CD4-positive, CD25-positive, alpha-beta regulatory T cell (primary cell): ENCODE measurements at regions not wholly inside any gene's neighbourhood (a gene's known extent, or its start where the extent isn't known, plus 50 kb on each side); places are given as distances from the start of the nearest gene placed in this dataset.
"Not testable (repeated sequence)": the region's sequence is repeated elsewhere in the genome, so short reads cannot be mapped to it uniquely, and the experiment has no call there.

ENCODE experiments used
- ATAC-seq, 2 donors: fragments of 150-1000 bp; cut with Tn5 transposase; one replicate each; pipeline ENCODE4 v1.10.0; 2021; ENCODE audit warnings: low read depth in 2 of 2, moderate number of reproducible peaks in 2 of 2, moderate library complexity in 1 of 2
- DNase-seq, 3 donors: peaks; one replicate each; pipeline versions ENCODE4 v3.0.0 to v3.0.0-alpha.2; 2012 to 2022; ENCODE audit warnings: mixed read lengths in 1 of 3
- H3K27ac ChIP-seq: one replicate; pipeline ENCODE4 v1.7.0; 2013; ENCODE audit warnings: mild to moderate bottlenecking, low read length; ENCODE audit not compliant: insufficient read depth, poor library complexity, severe bottlenecking
- H3K27me3 ChIP-seq: one replicate; pipeline ENCODE4 v1.7.0; 2013; ENCODE audit warnings: low read length; ENCODE audit not compliant: control insufficient read depth, insufficient read depth
- H3K36me3 ChIP-seq: one replicate; pipeline ENCODE4 v1.7.0; 2013; ENCODE audit warnings: mild to moderate bottlenecking, low read length, moderate library complexity; ENCODE audit not compliant: control insufficient read depth, insufficient read depth
- H3K4me1 ChIP-seq: 2 replicates; pipeline ENCODE4 v1.7.0; 2013; ENCODE audit warnings: mild to moderate bottlenecking, low read length; ENCODE audit not compliant: insufficient read depth, control insufficient read depth, poor library complexity, severe bottlenecking
- H3K4me3 ChIP-seq: one replicate; pipeline ENCODE4 v1.7.0; 2013; ENCODE audit warnings: low read depth, mild to moderate bottlenecking, low read length, moderate library complexity
- H3K9me3 ChIP-seq, 2 experiments: 1 replicate in 1 of 2; 2 replicates in 1 of 2; pipeline ENCODE4 v1.7.0; 2013; ENCODE audit warnings: low read length in 2 of 2, mild to moderate bottlenecking in 1 of 2, moderate library complexity in 1 of 2; ENCODE audit not compliant: control insufficient read depth in 2 of 2
- H3K27ac Mint-ChIP-seq, 3 donors: one replicate each; pipeline ENCODE4 v1.8.0; 2020 to 2022; ENCODE audit warnings: mild to moderate bottlenecking in 3 of 3, mixed read lengths in 3 of 3, moderate library complexity in 2 of 3
- H3K27me3 Mint-ChIP-seq: one replicate; pipeline ENCODE4 v1.8.0; 2022; ENCODE audit warnings: mild to moderate bottlenecking, mixed read lengths
- H3K36me3 Mint-ChIP-seq: one replicate; pipeline ENCODE4 v1.8.0; 2020; ENCODE audit warnings: mixed read lengths
- H3K4me1 Mint-ChIP-seq, 4 donors: one replicate each; pipeline ENCODE4 v1.8.0; 2020 to 2022; ENCODE audit warnings: mixed read lengths in 4 of 4, mild to moderate bottlenecking in 1 of 4
- H3K4me3 Mint-ChIP-seq, 4 donors: one replicate each; pipeline ENCODE4 v1.8.0; 2020 to 2022; ENCODE audit warnings: mild to moderate bottlenecking in 4 of 4, mixed read lengths in 4 of 4, moderate library complexity in 3 of 4
- H3K9me3 Mint-ChIP-seq, 7 donors: one replicate each; pipeline ENCODE4 v1.8.0; 2020 to 2022; ENCODE audit warnings: mixed read lengths in 7 of 7, mild to moderate bottlenecking in 3 of 7, moderate library complexity in 2 of 7

DNA sequence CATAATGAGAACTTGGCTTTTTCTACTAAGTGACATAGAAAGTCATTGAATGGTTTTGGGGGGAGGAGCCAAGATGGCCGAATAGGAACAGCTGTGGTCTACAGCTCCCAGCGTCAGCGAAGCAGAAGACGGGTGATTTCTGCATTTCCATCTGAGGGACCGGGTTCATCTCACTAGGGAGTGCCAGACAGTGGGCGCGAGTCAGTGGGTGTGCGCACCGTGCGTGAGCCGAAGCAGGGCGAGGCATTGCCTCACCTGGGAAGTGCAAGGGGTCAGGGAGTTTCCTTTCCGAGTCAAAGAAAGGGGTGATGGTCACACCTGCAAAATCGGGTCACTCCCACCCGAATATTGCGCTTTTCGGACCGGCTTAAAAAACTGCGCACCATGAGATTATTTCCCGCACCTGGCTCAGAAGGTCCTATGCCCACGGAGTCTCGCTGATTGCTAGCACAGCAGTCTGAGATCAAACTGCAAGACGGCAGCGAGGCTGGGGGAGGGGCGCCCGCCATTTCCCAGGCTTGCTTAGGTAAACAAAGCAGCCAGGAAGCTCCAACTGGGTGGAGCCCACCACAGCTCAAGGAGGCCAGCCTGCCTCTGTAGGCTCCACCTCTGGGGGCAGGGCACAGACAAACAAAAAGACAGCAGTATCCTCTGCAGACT lies 235.2 kb upstream of the ARHGAP42 start:
- not testable (repeated sequence) for H3K36me3 Mint-ChIP-seq, H3K27me3 Mint-ChIP-seq, DNase-seq, ATAC-seq, H3K27ac ChIP-seq, H3K4me3 ChIP-seq, H3K27me3 ChIP-seq, H3K4me1 Mint-ChIP-seq, H3K9me3 ChIP-seq, H3K36me3 ChIP-seq, H3K27ac Mint-ChIP-seq, H3K4me1 ChIP-seq, H3K4me3 Mint-ChIP-seq
- peaks cover 0 to 22% (median 3%) of the 10 kb centered on the region in 7 donors for H3K9me3 Mint-ChIP-seq

DNA sequence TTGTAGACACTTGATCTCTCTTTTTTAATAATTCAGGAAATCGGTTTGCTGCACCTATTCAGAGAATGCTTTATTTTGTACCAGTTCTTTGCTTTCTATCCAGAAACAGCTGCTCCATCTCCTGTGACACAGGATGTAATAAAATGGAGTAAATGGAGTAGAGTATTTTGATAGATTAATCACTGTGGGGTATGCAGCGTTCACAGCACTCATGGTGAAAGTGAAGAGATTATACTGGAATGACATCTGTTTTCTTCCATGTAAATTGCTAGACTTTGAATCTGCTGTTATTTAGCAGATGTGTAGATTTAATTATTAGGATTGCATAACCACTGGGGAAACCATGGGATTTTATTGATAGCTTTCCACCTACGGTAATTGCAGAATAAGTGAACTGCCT lies 227.3 kb upstream of the ARHGAP42 start:
- peaks cover 0 to 5% of the 10 kb centered on the region in 2 experiments for H3K9me3 ChIP-seq
- H3K27ac Mint-ChIP-seq = no peak overlapping the region
- no peak overlapping the region for H3K27ac ChIP-seq
- no peak for DNase-seq
- no peak overlapping the region for H3K4me3 Mint-ChIP-seq
- no peaks in the 10 kb centered on the region for H3K36me3 ChIP-seq
- H3K4me1 Mint-ChIP-seq = no peaks in the 10 kb centered on the region
- H3K36me3 Mint-ChIP-seq = no peaks in the 10 kb centered on the region
- no peaks in the 10 kb centered on the region for H3K27me3 Mint-ChIP-seq
- H3K9me3 Mint-ChIP-seq = peaks cover 0 to 31% (median 6%) of the 10 kb centered on the region in 7 donors
- no peak for ATAC-seq
- no peak overlapping the region for H3K4me3 ChIP-seq
- no peaks in the 10 kb centered on the region for H3K4me1 ChIP-seq
- no peaks in the 10 kb centered on the region for H3K27me3 ChIP-seq

DNA sequence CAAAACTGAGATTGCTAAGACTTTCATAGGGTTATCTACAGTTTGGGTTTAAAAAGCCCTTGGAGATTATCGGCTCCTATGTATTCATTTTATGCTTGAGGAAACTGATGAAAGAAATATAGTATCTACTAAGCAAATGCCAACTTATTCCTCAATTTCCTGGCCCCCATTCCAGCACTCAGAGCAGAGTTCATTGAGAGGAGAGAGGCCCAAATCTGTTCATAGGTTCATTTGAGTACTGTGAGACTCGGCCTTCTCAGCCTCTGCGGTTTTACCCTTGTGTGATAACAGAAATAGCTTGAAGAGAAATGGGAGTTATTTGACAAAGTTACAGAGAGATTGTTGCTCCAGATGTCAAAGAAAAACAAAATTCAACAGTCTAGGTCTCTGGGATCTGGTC lies 226.7 kb upstream of the ARHGAP42 start:
- Histone ChIP-seq H3K27ac (no peak overlapping the region), H3K27me3 (no peaks in the 10 kb centered on the region), H3K36me3 (no peaks in the 10 kb centered on the region), H3K4me1 (no peaks in the 10 kb centered on the region), H3K4me3 (no peak overlapping the region), H3K9me3 (peaks cover 0 to 5% of the 10 kb centered on the region in 2 experiments)
- no peak overlapping the region for H3K27ac Mint-ChIP-seq
- H3K4me1 Mint-ChIP-seq = no peaks in the 10 kb centered on the region
- H3K9me3 Mint-ChIP-seq = peaks cover 0 to 31% (median 6%) of the 10 kb centered on the region in 7 donors
- no peak for DNase-seq
- ATAC-seq = no peak
- no peaks in the 10 kb centered on the region for H3K36me3 Mint-ChIP-seq
- no peak overlapping the region for H3K4me3 Mint-ChIP-seq
- H3K27me3 Mint-ChIP-seq = no peaks in the 10 kb centered on the region

DNA sequence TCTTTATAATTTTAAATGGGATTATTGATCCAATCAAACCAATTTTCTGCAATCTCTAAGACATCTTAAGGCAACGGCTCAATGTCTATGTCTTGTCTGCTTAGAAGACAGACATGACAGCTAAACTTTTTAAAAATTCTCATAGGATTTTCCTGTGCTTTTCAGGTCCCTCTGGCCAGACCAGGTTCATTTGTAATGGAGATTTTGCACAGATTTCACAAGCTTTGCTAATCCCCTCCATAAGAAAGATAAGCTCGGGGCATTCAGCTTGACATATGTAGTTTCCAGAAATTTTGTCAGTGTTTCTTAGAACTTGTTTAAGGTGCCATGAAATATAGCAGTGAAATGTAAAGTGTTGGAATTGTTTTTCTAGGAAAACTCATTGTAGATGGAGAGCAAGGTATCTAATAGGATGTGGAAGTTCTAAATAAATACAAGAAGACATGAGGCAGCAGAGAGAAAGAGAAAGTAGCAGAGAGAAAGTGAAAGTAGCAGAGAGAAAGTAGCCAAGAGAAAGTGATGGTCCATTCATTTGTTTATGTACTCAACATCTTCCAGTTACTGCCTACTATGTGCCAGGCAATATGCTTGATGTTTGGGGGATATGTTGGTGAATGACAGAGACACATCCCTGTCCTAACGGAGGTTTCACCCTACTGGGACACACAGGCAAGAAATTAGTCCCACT lies 219.1 kb upstream of the ARHGAP42 start:
- H3K4me1 Mint-ChIP-seq = peaks cover 0 to 4% (median 0%) of the 10 kb centered on the region in 4 donors
- Histone ChIP-seq H3K4me1 (no peaks in the 10 kb centered on the region), H3K4me3 (no peak overlapping the region), H3K27ac (no peak overlapping the region), H3K36me3 (no peaks in the 10 kb centered on the region), H3K9me3 (peaks cover 3 to 4% of the 10 kb centered on the region in 2 experiments), H3K27me3 (no peaks in the 10 kb centered on the region)
- no peak overlapping the region for H3K4me3 Mint-ChIP-seq
- no peak overlapping the region for H3K27ac Mint-ChIP-seq
- ATAC-seq (no peak), DNase-seq (no peak)
- peaks cover 0 to 29% (median 12%) of the 10 kb centered on the region in 7 donors for H3K9me3 Mint-ChIP-seq
- no peaks in the 10 kb centered on the region for H3K36me3 Mint-ChIP-seq
- H3K27me3 Mint-ChIP-seq = no peaks in the 10 kb centered on the region

DNA sequence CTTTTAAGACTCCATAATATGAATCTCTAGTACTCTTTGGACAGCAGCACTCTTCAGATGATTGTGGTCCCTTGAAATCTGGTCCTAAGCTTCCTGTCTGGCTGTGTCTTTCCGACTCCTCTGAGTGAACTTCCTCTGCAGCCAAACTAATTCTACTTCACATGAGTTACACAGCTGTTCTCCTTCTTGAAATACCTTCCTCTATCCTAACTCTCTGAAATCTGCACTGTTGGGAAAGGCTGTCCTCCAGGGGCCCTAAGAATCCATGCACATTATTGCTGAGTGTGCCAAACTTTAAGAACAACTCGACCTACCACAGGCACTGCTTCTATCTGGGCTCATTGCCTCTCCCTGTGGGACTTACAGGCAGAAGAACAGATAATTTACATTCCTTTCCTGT lies 217.3 kb upstream of the ARHGAP42 start:
- no peaks in the 10 kb centered on the region for H3K27me3 Mint-ChIP-seq
- ATAC-seq = no peak

DNA sequence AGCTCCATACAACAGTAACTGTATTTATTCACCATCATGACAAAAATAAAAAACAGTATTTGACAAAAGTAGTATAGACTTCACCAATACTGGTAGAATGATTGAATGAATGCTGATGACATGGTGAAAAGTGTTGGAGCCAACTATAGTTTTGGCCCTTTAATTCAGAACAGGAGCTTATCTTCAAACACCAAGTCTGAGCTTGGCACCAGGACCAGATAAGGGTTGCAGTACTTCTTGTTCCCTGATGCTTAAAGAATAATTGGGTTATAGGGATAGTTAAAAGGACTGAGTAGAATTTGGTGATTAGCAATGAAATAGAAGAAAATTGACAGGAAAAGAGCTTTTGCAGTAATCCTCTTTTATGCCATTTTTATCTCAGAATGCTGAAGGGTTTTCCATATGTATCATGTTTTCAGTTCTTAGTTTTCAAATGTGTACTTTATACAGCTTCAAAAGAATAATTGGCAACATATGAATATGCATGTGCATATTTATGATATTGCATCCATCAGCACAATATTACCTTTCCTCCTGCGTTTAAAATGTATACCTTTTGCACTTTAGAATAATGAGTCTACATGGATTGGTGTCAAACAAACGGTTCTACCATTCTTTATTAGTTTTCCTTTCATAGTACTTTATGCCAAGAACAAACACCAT lies 214.2 kb upstream of the ARHGAP42 start:
- Histone ChIP-seq H3K9me3 (peaks cover 3 to 4% of the 10 kb centered on the region in 2 experiments), H3K27me3 (no peaks in the 10 kb centered on the region), H3K4me3 (no peak overlapping the region), H3K4me1 (no peaks in the 10 kb centered on the region), H3K27ac (no peak overlapping the region), H3K36me3 (no peaks in the 10 kb centered on the region)
- Mint-ChIP-seq H3K9me3 (peaks cover 0 to 24% (median 9%) of the 10 kb centered on the region in 7 donors), H3K27ac (no peak overlapping the region), H3K27me3 (no peaks in the 10 kb centered on the region), H3K36me3 (no peaks in the 10 kb centered on the region), H3K4me1 (peaks cover 0 to 3% (median 0%) of the 10 kb centered on the region in 4 donors), H3K4me3 (no peak overlapping the region)
- no peak for DNase-seq
- ATAC-seq = no peak

More for the DNA sequence above, 217.3 kb upstream of the ARHGAP42 start:
- Mint-ChIP-seq H3K27ac (no peak overlapping the region), H3K36me3 (no peaks in the 10 kb centered on the region), H3K9me3 (peaks cover 2 to 29% (median 14%) of the 10 kb centered on the region in 7 donors), H3K4me3 (no peak overlapping the region), H3K4me1 (peaks cover 0 to 4% (median 0%) of the 10 kb centered on the region in 4 donors)
- DNase-seq = no peak
- Histone ChIP-seq H3K27ac (no peak overlapping the region), H3K4me3 (no peak overlapping the region), H3K36me3 (no peaks in the 10 kb centered on the region), H3K27me3 (no peaks in the 10 kb centered on the region), H3K9me3 (peaks cover 3 to 4% of the 10 kb centered on the region in 2 experiments), H3K4me1 (no peaks in the 10 kb centered on the region)

DNA sequence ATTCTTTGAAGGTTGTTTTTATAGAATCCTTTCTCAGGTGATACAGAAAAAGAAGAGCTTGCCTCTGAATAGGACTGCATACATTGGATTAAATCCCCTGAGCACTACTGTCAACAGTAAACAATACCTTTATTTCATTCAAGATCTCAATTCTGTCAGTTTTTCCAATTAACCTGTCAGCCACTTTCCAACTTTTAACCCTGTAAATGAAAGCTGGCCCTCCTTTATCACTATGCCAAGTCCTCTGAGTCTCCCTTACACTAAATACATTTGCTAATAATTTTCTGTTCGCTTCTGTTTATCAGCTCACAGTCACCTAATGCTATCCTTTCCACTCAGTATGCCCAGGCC lies 213.7 kb upstream of the ARHGAP42 start:
- Mint-ChIP-seq H3K36me3 (no peaks in the 10 kb centered on the region), H3K4me1 (no peaks in the 10 kb centered on the region), H3K4me3 (no peak overlapping the region), H3K27me3 (no peaks in the 10 kb centered on the region), H3K27ac (no peak overlapping the region), H3K9me3 (peaks cover 0 to 22% (median 9%) of the 10 kb centered on the region in 7 donors)
- H3K4me3 ChIP-seq = no peak overlapping the region
- no peak overlapping the region for H3K27ac ChIP-seq
- H3K27me3 ChIP-seq = no peaks in the 10 kb centered on the region
- no peaks in the 10 kb centered on the region for H3K36me3 ChIP-seq
- peaks cover under 1 to 2% of the 10 kb centered on the region in 2 experiments for H3K9me3 ChIP-seq
- no peak for ATAC-seq
- H3K4me1 ChIP-seq = no peaks in the 10 kb centered on the region
- DNase-seq = no peak
